GM12874 (cell line): ENCODE measurements at regions not wholly inside any gene's neighbourhood (a gene's known extent, or its start where the extent isn't known, plus 50 kb on each side); places are given as distances from the start of the nearest gene placed in this dataset.

Source experiments
- TF ChIP-seq, protein P1 (sequence below): IDR thresholded peaks from 2 replicates; pipeline ENCODE4 v1.5.1; 2011; ENCODE audit warnings: low read depth, mild to moderate bottlenecking, control low read depth, low read length, moderate library complexity; ENCODE audit not compliant: insufficient read depth

- TF ChIP-seq, protein P1, sequence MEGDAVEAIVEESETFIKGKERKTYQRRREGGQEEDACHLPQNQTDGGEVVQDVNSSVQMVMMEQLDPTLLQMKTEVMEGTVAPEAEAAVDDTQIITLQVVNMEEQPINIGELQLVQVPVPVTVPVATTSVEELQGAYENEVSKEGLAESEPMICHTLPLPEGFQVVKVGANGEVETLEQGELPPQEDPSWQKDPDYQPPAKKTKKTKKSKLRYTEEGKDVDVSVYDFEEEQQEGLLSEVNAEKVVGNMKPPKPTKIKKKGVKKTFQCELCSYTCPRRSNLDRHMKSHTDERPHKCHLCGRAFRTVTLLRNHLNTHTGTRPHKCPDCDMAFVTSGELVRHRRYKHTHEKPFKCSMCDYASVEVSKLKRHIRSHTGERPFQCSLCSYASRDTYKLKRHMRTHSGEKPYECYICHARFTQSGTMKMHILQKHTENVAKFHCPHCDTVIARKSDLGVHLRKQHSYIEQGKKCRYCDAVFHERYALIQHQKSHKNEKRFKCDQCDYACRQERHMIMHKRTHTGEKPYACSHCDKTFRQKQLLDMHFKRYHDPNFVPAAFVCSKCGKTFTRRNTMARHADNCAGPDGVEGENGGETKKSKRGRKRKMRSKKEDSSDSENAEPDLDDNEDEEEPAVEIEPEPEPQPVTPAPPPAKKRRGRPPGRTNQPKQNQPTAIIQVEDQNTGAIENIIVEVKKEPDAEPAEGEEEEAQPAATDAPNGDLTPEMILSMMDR = no peak
Measured at GRCh38 chr5:18264126-18264882, 630.0 kb downstream of the TAF11L14 start.

DNA sequence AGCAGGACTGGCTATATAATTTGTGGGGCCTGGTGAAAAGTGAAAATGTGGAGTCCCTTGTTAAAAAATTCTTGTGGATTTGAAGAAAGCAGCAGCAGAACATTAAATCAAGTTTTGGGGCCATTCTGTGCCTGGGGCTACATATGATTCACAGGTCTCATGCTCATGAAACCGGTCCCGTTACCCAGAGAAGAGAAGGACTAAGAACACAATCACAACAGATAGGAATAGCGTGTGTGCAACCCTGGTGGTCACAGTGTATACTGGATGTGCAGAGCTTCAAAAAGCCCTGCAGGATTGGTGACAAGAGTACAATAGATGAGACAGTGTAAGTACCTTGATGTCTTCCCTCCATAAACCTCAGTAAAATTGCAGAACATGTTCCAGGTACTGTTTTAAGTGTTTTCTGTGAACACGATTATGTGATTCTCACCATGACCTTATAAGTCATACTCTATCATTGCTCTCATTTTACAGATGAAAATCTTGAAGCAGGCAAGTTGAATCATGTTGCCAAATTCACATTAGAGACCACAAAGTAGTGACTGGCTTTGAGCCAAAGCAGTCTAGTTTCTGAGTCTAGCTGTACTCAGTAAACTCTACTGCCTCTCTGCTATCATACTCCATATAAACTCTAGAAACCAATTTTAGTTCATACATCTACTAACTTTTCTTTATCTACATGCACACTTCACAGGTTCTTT lies 636.5 kb downstream of the TAF11L14 start:
- TF ChIP-seq, protein P1 = no peak

- TF ChIP-seq, protein P1 = no peak
Measured at GRCh38 chr5:18276939-18277338, 642.7 kb downstream of the TAF11L14 start.

- TF ChIP-seq, protein P1 = no peak
Measured at GRCh38 chr5:18281947-18282581, 647.8 kb downstream of the TAF11L14 start.

DNA sequence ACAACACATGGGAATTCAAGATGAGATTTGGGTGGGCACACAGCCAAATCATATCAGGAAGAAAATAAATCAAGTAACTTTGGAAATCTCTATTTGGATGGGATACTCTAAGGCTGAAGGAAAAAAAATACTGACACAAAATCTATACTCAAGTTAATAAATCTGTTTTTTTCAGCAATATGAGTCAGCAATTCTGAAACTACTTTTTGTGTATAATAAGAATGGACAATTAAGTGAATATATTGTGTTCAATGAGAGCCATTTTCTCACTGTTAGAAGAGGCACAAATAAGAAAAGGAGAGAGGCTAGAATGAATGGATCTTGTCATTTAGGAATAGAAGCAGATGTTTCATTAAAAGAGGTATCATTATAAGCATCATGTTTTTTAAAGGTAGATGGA lies 651.0 kb downstream of the TAF11L14 start:
- TF ChIP-seq, protein P1 = no peak

DNA sequence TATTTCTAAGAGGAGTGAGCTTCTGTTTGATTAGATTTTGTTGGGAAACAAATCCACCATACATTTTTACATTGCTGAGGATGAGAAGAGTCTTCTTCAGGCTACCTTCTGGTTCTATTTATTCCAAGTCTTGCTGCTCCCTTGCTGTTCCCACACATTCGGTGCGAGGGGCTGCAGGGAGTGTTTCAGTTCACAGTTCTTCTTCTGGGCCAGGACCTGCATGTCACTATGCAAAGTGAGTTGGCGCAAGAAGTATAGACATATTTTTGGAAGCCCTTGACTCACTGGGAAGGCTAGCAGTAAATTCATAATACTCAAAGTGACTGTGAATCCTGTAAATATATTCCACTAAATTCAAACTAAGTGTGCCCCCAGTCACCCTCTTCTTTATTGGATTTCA lies 657.9 kb downstream of the TAF11L14 start:
- TF ChIP-seq, protein P1 = no peak

DNA sequence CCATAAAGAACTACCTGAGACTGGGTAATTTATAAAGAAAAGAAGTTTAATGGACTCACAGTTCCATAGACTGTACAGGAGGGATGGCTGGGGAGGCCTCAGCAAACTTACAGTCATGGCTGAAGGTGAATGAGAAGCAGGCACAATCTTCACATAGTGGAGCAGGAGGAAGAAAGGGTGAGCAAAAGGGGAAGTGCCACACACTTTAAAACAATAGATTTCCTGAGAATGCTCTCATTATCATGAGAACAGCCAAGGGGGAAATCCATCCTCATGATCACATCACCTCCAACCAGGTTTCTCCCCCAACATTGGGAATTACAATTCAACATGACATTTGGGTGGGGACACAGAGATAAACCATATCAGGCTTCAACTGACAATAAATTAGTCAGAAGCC lies 664.9 kb downstream of the TAF11L14 start:
- TF ChIP-seq, protein P1 = no peak
